Skin epidermis (tissue), 12 donors: ENCODE measurements at regions not wholly inside any gene's neighbourhood (a gene's known extent, or its start where the extent isn't known, plus 50 kb on each side); places are given as distances from the start of the nearest gene placed in this dataset.

ENCODE experiments used
- H3K27ac ChIP-seq, 21 experiments: fragments of 200-600 bp; sonication (generic) in 11 of 21; one replicate each; pipeline ENCODE4 v1.5.0; 2020; ENCODE audit warnings: mild to moderate bottlenecking in 3 of 21, inconsistent platforms in 2 of 21, moderate library complexity in 2 of 21
- H3K4me3 ChIP-seq, 7 experiments: fragments of 200-600 bp; sonication (generic) in 2 of 7; one replicate each; pipeline ENCODE4 v1.5.0; 2020; ENCODE audit warnings: inconsistent platforms in 2 of 7, mild to moderate bottlenecking in 2 of 7, moderate library complexity in 1 of 7

- H3K27ac ChIP-seq = no peak overlapping the region
Measured at GRCh38 chr4:156710365-156711192, 261.0 kb downstream of the PDGFC start.

GRCh38 chr4:156705311-156705710, 266.3 kb downstream of the PDGFC start:
- H3K4me3 ChIP-seq = no peak overlapping the region
- H3K27ac ChIP-seq = no peak overlapping the region

More at GRCh38 chr4:156710365-156711192, 261.0 kb downstream of the PDGFC start:
- no peak overlapping the region for H3K4me3 ChIP-seq

- Histone ChIP-seq H3K27ac (no peak overlapping the region), H3K4me3 (no peak overlapping the region)
Measured at GRCh38 chr4:156695163-156695562, 276.4 kb downstream of the PDGFC start.

GRCh38 chr4:156694413-156694812, 277.2 kb downstream of the PDGFC start:
- no peak overlapping the region for H3K4me3 ChIP-seq
- no peak overlapping the region for H3K27ac ChIP-seq

GRCh38 chr4:156693557-156693956, 278.0 kb downstream of the PDGFC start:
- H3K27ac ChIP-seq = no peak overlapping the region
- H3K4me3 ChIP-seq = no peak overlapping the region

GRCh38 chr4:156692016-156692415, 279.6 kb downstream of the PDGFC start:
- no peak overlapping the region for H3K27ac ChIP-seq
- no peak overlapping the region for H3K4me3 ChIP-seq

- Histone ChIP-seq H3K4me3 (no peak overlapping the region), H3K27ac (no peak overlapping the region)
Measured at GRCh38 chr4:156690572-156690971, 281.0 kb downstream of the PDGFC start.

- no peak overlapping the region for H3K27ac ChIP-seq
Measured at GRCh38 chr4:156686120-156686519, 285.5 kb downstream of the PDGFC start.

GRCh38 chr4:156685308-156685707, 286.3 kb downstream of the PDGFC start:
- Histone ChIP-seq H3K4me3 (no peak overlapping the region), H3K27ac (no peak overlapping the region)

More at GRCh38 chr4:156686120-156686519, 285.5 kb downstream of the PDGFC start:
- H3K4me3 ChIP-seq = no peak overlapping the region

- Histone ChIP-seq H3K27ac (no peak overlapping the region), H3K4me3 (no peak overlapping the region)
Measured at GRCh38 chr4:156677656-156678055, 293.9 kb downstream of the PDGFC start.

GRCh38 chr4:156677131-156677531, 294.5 kb downstream of the PDGFC start:
- H3K27ac ChIP-seq = no peak overlapping the region
- no peak overlapping the region for H3K4me3 ChIP-seq

- H3K27ac ChIP-seq = no peak overlapping the region
- H3K4me3 ChIP-seq = no peak overlapping the region
Measured at GRCh38 chr4:156676116-156676851, 295.3 kb downstream of the PDGFC start.

- no peak overlapping the region for H3K4me3 ChIP-seq
- no peak overlapping the region for H3K27ac ChIP-seq
Measured at GRCh38 chr4:156673483-156673882, 298.1 kb downstream of the PDGFC start.

GRCh38 chr4:156672492-156673305, 298.9 kb downstream of the PDGFC start:
- no peak overlapping the region for H3K4me3 ChIP-seq
- H3K27ac ChIP-seq = peak overlapping the region in 2 of 21 experiments; percentile 26 to 34

- Histone ChIP-seq H3K4me3 (no peak overlapping the region), H3K27ac (no peak overlapping the region)
Measured at GRCh38 chr4:156665780-156666366, 305.7 kb downstream of the PDGFC start.

- H3K4me3 ChIP-seq = no peak overlapping the region
- H3K27ac ChIP-seq = no peak overlapping the region
Measured at GRCh38 chr4:156663663-156664062, 307.9 kb downstream of the PDGFC start.

- H3K27ac ChIP-seq = no peak overlapping the region
- H3K4me3 ChIP-seq = no peak overlapping the region
Measured at GRCh38 chr4:156662921-156663320, 308.7 kb downstream of the PDGFC start.

- no peak overlapping the region for H3K4me3 ChIP-seq
- no peak overlapping the region for H3K27ac ChIP-seq
Measured at GRCh38 chr4:156661555-156661954, 310.0 kb downstream of the PDGFC start.

GRCh38 chr4:156660465-156660864, 311.1 kb downstream of the PDGFC start:
- no peak overlapping the region for H3K27ac ChIP-seq
- no peak overlapping the region for H3K4me3 ChIP-seq

GRCh38 chr4:156659983-156660382, 311.6 kb downstream of the PDGFC start:
- Histone ChIP-seq H3K4me3 (no peak overlapping the region), H3K27ac (no peak overlapping the region)
